GM18873 (cell line): ENCODE measurements at regions not wholly inside any gene's neighbourhood (a gene's known extent, or its start where the extent isn't known, plus 50 kb on each side); places are given as distances from the start of the nearest gene placed in this dataset.

Experiments
- ATAC-seq: cut with Tn5 transposase; IDR thresholded peaks from one replicate; pipeline ENCODE4 v1.9.1; 2021; ENCODE audit warnings: mild to moderate bottlenecking, moderate library complexity, moderate number of reproducible peaks; ENCODE audit not compliant: unreplicated experiment, low FRiP score

GRCh38 chr18:11324956-11325882 lies 175.8 kb upstream of the PIEZO2 start:
- ATAC-seq, result no peak

- ATAC-seq, result no peak
These were observed 175.1 kb upstream of the PIEZO2 start for GRCh38 chr18:11324510-11324909.

- ATAC-seq, result no peak
These were observed 174.0 kb upstream of the PIEZO2 start for GRCh38 chr18:11323359-11323819.

GRCh38 chr18:11322716-11323115 lies 173.3 kb upstream of the PIEZO2 start:
- ATAC-seq, result no peak

- ATAC-seq, result no peak
These were observed 172.6 kb upstream of the PIEZO2 start for GRCh38 chr18:11322006-11322405.

- ATAC-seq, result no peak
These were observed 171.6 kb upstream of the PIEZO2 start for GRCh38 chr18:11320986-11321385.

- ATAC-seq, result no peak
These were observed 167.2 kb upstream of the PIEZO2 start for GRCh38 chr18:11316546-11316945.

- no peak for ATAC-seq
These were observed 161.2 kb upstream of the PIEZO2 start for GRCh38 chr18:11310476-11311086.

GRCh38 chr18:11309172-11309571 lies 159.8 kb upstream of the PIEZO2 start:
- ATAC-seq, result no peak

GRCh38 chr18:11308499-11308898 lies 159.1 kb upstream of the PIEZO2 start:
- ATAC-seq, result no peak

- ATAC-seq, result no peak
These were observed 158.3 kb upstream of the PIEZO2 start for GRCh38 chr18:11307716-11308115.

GRCh38 chr18:11305507-11305906 lies 156.1 kb upstream of the PIEZO2 start:
- no peak for ATAC-seq

- ATAC-seq, result no peak
These were observed 155.6 kb upstream of the PIEZO2 start for GRCh38 chr18:11304928-11305327.

- ATAC-seq, result no peak
These were observed 147.6 kb upstream of the PIEZO2 start for GRCh38 chr18:11296946-11297345.

- ATAC-seq, result no peak
These were observed 144.4 kb upstream of the PIEZO2 start for GRCh38 chr18:11293794-11294193.

- no peak for ATAC-seq
These were observed 141.4 kb upstream of the PIEZO2 start for GRCh38 chr18:11290786-11291185.

- ATAC-seq, result no peak
These were observed 139.9 kb upstream of the PIEZO2 start for GRCh38 chr18:11289248-11289647.

GRCh38 chr18:11288401-11288800 lies 139.0 kb upstream of the PIEZO2 start:
- ATAC-seq, result no peak

- ATAC-seq, result no peak
These were observed 137.1 kb upstream of the PIEZO2 start for GRCh38 chr18:11286431-11286830.

GRCh38 chr18:11284811-11285210 lies 135.4 kb upstream of the PIEZO2 start:
- ATAC-seq, result no peak

GRCh38 chr18:11284349-11284748 lies 135.0 kb upstream of the PIEZO2 start:
- ATAC-seq, result no peak
